Retinal pigment epithelial cell (primary cell): ENCODE measurements at regions not wholly inside any gene's neighbourhood (a gene's known extent, or its start where the extent isn't known, plus 50 kb on each side); places are given as distances from the start of the nearest gene placed in this dataset.
"Not testable (repeated sequence)": the region's sequence is repeated elsewhere in the genome, so short reads cannot be mapped to it uniquely, and the experiment has no call there.

Experiments used
- DNase-seq: peaks from one replicate; pipeline ENCODE4 v3.0.0-alpha.2; 2010; ENCODE audit warnings: low read depth
- H3K4me3 ChIP-seq: 2 replicates; pipeline ENCODE4 v1.5.1; 2011; ENCODE audit warnings: mild to moderate bottlenecking, low read length, control low read depth, moderate library complexity
- TF ChIP-seq, protein P1 (sequence below): conservative IDR thresholded peaks from 2 replicates; pipeline ENCODE4 v1.5.1; 2011; ENCODE audit warnings: low read depth, low read length, control low read depth, inconsistent platforms

DNA sequence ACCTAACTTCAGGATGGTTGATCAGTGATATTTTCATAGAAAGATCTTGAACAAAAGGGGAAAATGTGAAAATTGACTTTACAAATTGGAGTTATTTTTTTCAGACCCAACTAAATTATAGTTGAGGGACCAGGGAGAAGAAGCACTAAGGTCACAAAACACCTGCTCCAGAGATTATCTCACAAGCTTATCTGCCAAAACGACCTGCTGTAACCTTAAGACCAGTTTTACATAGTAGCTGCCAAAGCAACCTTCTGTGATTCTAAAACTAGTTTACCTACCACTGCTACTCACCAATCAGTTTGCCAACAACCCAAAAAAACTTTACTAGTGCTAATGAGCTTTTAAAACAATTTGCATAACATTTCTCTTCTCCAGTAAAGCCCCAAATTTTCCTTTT is 972.1 kb downstream of the C4orf33 start:
- no peak for DNase-seq
- no peak overlapping the region for H3K4me3 ChIP-seq
- TF ChIP-seq, protein P1, sequence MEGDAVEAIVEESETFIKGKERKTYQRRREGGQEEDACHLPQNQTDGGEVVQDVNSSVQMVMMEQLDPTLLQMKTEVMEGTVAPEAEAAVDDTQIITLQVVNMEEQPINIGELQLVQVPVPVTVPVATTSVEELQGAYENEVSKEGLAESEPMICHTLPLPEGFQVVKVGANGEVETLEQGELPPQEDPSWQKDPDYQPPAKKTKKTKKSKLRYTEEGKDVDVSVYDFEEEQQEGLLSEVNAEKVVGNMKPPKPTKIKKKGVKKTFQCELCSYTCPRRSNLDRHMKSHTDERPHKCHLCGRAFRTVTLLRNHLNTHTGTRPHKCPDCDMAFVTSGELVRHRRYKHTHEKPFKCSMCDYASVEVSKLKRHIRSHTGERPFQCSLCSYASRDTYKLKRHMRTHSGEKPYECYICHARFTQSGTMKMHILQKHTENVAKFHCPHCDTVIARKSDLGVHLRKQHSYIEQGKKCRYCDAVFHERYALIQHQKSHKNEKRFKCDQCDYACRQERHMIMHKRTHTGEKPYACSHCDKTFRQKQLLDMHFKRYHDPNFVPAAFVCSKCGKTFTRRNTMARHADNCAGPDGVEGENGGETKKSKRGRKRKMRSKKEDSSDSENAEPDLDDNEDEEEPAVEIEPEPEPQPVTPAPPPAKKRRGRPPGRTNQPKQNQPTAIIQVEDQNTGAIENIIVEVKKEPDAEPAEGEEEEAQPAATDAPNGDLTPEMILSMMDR, result no peak

DNA sequence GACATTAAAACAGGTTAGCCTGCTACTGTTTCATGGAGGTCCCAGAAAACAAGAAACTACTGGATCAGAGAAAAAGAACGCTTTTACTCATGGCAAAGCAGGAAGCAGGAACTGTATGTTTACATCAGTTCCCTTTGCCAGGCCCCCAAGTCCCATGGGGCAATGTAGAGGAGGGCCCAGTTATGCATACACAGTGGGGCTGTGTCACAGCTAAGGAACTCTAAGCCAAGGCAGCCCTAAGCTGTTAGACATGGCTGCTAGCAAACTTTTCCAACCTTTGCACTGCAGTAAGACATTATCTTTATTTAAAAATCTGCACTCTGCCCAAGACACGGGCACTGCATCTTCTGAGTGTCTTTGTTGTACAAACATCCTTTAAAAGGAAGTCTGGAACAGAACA is 975.8 kb downstream of the C4orf33 start:
- no peak for DNase-seq
- TF ChIP-seq, protein P1, result no peak
- H3K4me3 ChIP-seq, result no peak overlapping the region

DNA sequence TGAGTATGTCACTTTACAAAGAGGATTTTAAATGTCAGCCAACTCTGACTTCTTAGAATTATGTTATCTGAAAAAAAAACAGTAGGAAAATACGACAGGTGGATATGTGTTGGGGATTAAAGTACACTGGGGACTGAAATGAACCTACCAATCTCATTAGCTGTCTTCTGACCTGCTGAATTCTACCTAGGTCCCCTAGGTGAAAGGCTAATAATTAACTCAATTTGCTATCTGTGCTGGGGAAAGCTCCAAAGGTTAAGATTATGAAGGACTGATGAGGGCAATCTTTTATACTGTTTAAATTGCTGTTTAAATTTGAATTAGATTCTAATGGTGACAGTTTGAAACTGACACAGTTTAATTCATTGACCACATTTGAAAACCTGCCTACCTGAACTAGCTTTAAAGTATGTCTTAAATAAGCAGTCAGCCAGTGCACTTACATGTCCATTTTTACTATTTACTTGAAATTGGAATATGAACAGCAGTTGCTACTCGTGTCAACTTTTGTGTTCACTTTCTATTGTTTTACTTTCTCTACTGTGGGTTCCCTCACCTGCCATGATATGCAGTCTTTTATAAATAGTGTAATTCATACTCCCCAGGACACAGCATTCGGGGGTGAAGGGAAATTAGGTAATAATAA is 977.3 kb downstream of the C4orf33 start:
- TF ChIP-seq, protein P1, result no peak
- H3K4me3 ChIP-seq, result no peak overlapping the region

DNA sequence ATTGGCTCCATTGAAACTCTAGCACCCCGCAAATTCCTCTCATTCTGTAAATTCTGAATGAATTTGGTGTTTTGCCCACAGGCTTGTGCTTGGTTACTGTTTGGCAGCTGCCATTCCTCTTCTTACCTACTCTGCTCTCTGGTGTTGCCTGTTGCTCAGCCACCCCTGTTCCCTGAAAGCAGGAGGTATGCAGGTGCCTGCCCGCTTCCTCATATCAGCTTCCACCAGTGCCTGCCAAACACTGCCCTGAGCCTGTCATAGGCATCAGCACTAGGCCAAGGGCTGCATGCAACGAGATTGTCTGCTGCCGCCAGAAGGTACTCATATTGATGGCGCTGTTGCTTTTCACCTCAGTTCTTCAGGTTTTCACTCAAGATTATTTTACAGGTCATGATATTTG is 978.1 kb downstream of the C4orf33 start:
- no peak overlapping the region for H3K4me3 ChIP-seq
- no peak for DNase-seq
- TF ChIP-seq, protein P1, result no peak

More for the DNA sequence above, 977.3 kb downstream of the C4orf33 start:
- no peak for DNase-seq

DNA sequence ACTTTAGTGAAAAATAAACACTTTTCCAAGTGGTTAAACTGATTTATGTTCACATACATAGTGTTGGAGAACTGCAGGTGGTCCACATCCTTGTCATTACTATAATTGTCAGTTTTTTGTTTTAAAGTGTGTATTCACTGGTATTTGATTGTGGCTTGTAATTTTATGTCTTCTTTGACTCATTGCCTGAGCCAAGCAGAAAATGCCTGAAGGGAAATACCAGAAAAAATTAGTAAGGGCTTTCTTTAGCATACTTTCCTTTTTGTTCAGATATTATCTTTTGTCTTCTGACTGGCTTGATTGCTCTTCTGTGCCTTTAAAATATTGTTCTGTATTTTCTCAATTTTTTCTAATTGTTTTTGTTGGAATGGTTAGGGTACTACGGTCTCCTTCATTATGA is 981.3 kb downstream of the C4orf33 start:
- TF ChIP-seq, protein P1, result no peak
- DNase-seq, result no peak

DNA sequence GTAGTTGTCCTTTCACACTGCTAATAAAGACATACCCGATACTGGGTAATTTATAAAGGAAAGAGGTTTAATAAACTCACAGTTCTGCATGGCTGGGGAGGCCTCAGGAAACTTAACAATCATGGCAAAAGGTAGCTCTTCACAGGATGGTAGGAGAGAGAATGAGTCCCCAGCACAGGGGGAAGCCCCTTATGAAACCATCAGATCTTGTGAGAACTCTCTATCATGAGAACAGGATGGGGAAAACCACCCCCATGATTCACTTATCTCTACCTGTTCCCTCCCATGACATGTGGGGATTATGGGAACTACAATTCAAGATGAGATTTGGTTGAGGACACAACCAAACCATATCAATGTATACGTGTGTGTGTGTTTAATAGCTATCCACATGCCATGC is 983.1 kb downstream of the C4orf33 start:
- H3K4me3 ChIP-seq, DNase-seq: not testable (repeated sequence)

More for the DNA sequence above, 981.3 kb downstream of the C4orf33 start:
- H3K4me3 ChIP-seq, result no peak overlapping the region

DNA sequence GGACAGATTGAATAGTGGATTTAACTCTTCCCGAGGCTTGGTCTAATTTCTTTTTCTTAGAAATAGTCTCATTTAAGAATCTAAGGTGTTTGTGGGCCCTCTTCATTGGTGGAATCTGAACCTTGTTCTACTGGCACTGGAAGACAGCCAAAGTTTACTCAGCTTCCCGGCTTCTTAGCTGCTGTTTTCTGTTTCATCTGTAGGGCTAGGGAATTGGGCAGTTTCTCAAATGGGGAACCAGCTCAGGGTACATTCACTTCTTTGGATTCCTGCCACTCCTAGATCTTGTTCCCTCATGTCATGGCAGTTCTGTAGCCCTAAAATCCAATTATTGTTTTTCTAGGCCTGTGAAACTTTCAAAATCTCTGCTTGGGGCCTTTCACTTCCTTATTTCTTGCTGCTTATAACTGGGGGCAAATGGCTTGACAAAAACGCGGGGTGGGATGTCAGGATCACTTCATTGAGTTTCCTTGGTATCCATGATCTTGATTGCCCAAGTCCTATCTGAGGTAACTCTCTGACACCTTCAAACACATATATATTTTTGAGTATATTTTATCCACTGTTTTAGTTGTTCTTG is 985.0 kb downstream of the C4orf33 start:
- DNase-seq, result no peak
- TF ChIP-seq, protein P1, result no peak
- H3K4me3 ChIP-seq, result no peak overlapping the region
